K562 (cell line): ENCODE measurements at regions not wholly inside any gene's neighbourhood (a gene's known extent, or its start where the extent isn't known, plus 50 kb on each side); places are given as distances from the start of the nearest gene placed in this dataset.

Experiments
- ATAC-seq: fragments of 200-7000 bp; cut with Tn5 transposase; 3 replicates; pipeline ENCODE4 v1.9.1; 2020; ENCODE audit warnings: moderate library complexity
- BruUV-seq: library from RNA; stranded (reverse); fragments of 400-500 nt; replicated peaks from 2 replicates; lab custom pipeline; 2021; lab: Mats Ljungman, UMichigan
- CTCF ChIA-PET: fragments of 300-600 bp; formaldehyde crosslinking; extraction: SDS; loops from one replicate; lab custom pipeline; 2021; ENCODE audit warnings: low intra/inter-chr PET ratio; lab: Yijun Ruan, JAX
- POLR2A ChIA-PET: fragments of 300-600, 350-650 bp; sonication (Branson Sonifier 250); formaldehyde crosslinking; extraction: SDS; loops from one replicate; lab custom pipeline; 2021; ENCODE audit warnings: antibody characterized with exemption, inconsistent platforms; lab: Yijun Ruan, JAX
- DNase-seq, 4 experiments: peaks; one replicate each; pipeline versions ENCODE4 v3.0.0 to v3.0.0-alpha.2; 2011 to 2018; ENCODE audit warnings: low spot score in 3 of 4, mixed read lengths in 3 of 4; ENCODE audit errors: extremely low read depth in 1 of 4
- FAIRE-seq: peaks from 2 replicates; lab custom pipeline; 2011; peaks lifted over from hg19 to GRCh38; lab: Jason Lieb, UNC
- H2AFZ ChIP-seq: 2 replicates; pipeline ENCODE4 v1.6.0; 2011; ENCODE audit warnings: low read depth, low read length, control low read depth, inconsistent platforms
- H3K27ac ChIP-seq: fragments of 200-600 bp; 3 replicates; pipeline ENCODE4 v1.8.0; 2011; ENCODE audit warnings: low read depth, mild to moderate bottlenecking, control low read depth, inconsistent platforms, low read length, moderate library complexity, mixed read lengths; ENCODE audit errors: extremely low read depth
- H3K27me3 ChIP-seq, 2 experiments: fragments of 300-600 bp in 1 of 2; 2 replicates in 1 of 2; 3 replicates in 1 of 2; pipeline versions ENCODE4 v1.6.0 to v1.8.0; 2011; ENCODE audit warnings: inconsistent platforms in 2 of 2, low read length in 2 of 2, mild to moderate bottlenecking in 1 of 2, mixed read lengths in 1 of 2, moderate library complexity in 1 of 2; ENCODE audit not compliant: control insufficient read depth in 2 of 2, insufficient read depth in 2 of 2
- H3K36me3 ChIP-seq: fragments of 300-600 bp; 3 replicates; pipeline ENCODE4 v1.8.0; 2011; ENCODE audit warnings: mild to moderate bottlenecking, low read length, inconsistent platforms; ENCODE audit not compliant: control insufficient read depth, insufficient read depth
- H3K4me1 ChIP-seq, 2 experiments: fragments of 200-600 bp in 1 of 2; replicated peaks in 1 of 2; 2 replicates in 1 of 2; 3 replicates in 1 of 2; pipeline versions ENCODE4 v1.5.1 to v1.8.0; 2011; ENCODE audit warnings: inconsistent platforms in 2 of 2, low read length in 2 of 2, mild to moderate bottlenecking in 1 of 2, mixed read lengths in 1 of 2, moderate library complexity in 1 of 2; ENCODE audit not compliant: control insufficient read depth in 2 of 2, insufficient read depth in 2 of 2
- H3K4me2 ChIP-seq: 2 replicates; pipeline ENCODE4 v1.6.1; 2011; ENCODE audit warnings: low read length, control low read depth, inconsistent platforms, mixed read lengths; ENCODE audit not compliant: insufficient read depth
- H3K4me3 ChIP-seq: fragments of 200-600 bp; sonication (generic), shearing (Covaris generic); 2 replicates; pipeline ENCODE4 v1.5.1; 2016; ENCODE audit warnings: control low read depth, inconsistent platforms
- H3K79me2 ChIP-seq: fragments of 200-600 bp; 3 replicates; pipeline ENCODE4 v1.8.0; 2011; ENCODE audit warnings: low read length, inconsistent platforms; ENCODE audit not compliant: control insufficient read depth, insufficient read depth
- H3K9ac ChIP-seq, 2 experiments: 2 replicates each; pipeline versions ENCODE4 v1.6.0 to v1.6.1; 2011; ENCODE audit warnings: low read depth in 2 of 2, low read length in 2 of 2, control low read depth in 1 of 2, inconsistent platforms in 1 of 2, mild to moderate bottlenecking in 1 of 2, mixed read lengths in 1 of 2; ENCODE audit not compliant: insufficient read depth in 1 of 2
- H3K9me1 ChIP-seq: one replicate; pipeline ENCODE4 v1.6.0; 2011; ENCODE audit warnings: inconsistent platforms, mild to moderate bottlenecking, low read length, moderate library complexity; ENCODE audit not compliant: control insufficient read depth, insufficient read depth
- H3K9me3 ChIP-seq: replicated peaks from 2 replicates; pipeline ENCODE4 v1.5.1; 2011; ENCODE audit warnings: low read depth, low read length, inconsistent platforms; ENCODE audit not compliant: control insufficient read depth, insufficient read depth
- H4K20me1 ChIP-seq: replicated peaks from 2 replicates; pipeline ENCODE4 v1.6.1; 2011; ENCODE audit warnings: low read length, inconsistent platforms, mixed read lengths; ENCODE audit not compliant: control insufficient read depth, insufficient read depth
- MCM3 ChIP-seq: fragments of 450-650 bp; IDR thresholded peaks from 2 replicates; pipeline ENCODE4 v1.6.1; 2016
- ZNF561 ChIP-seq: fragments of 450-650 bp; formaldehyde crosslinking; conservative IDR thresholded peaks from 2 replicates; pipeline ENCODE4 v1.4.0; 2020; ENCODE audit warnings: mild to moderate bottlenecking, moderate library complexity
- WGBS: fragments of 100-300 bp; shearing (Covaris generic); methylation state at CpG from one replicate; pipeline ENCODE4 v1.1.6; 2016; ENCODE audit warnings: low coverage, mixed read lengths; ENCODE audit not compliant: insufficient coverage; ENCODE audit errors: missing lambda C conversion rate; 5-methylcytosine and 5-hydroxymethylcytosine counted together
- in situ Hi-C: fragments of 300-500 bp; cut with MboI; formaldehyde crosslinking; loops from 4 replicates; pipeline ENCODE4 v1.15.0; 2018; ENCODE audit warnings: inconsistent platforms, mixed read lengths
- intact Hi-C: fragments of 100-400 bp; cut with micrococcal nuclease; formaldehyde crosslinking; loops from 2 replicates; pipeline ENCODE4 v1.14.2; 2022
- TF ChIP-seq, protein P1 (sequence below): sonication (generic); formaldehyde crosslinking; IDR thresholded peaks from 2 replicates; pipeline ENCODE4 v1.8.1; 2023; ENCODE audit warnings: mild to moderate bottlenecking, missing genetic modification reagents
- TF ChIP-seq, protein P2 (sequence below): fragments of 200-800 bp; sonication (Bioruptor generic); IDR thresholded peaks from 2 replicates; pipeline ENCODE4 v1.6.1; 2016; ENCODE audit warnings: missing genetic modification characterization, missing compliant biosample characterization

DNA sequence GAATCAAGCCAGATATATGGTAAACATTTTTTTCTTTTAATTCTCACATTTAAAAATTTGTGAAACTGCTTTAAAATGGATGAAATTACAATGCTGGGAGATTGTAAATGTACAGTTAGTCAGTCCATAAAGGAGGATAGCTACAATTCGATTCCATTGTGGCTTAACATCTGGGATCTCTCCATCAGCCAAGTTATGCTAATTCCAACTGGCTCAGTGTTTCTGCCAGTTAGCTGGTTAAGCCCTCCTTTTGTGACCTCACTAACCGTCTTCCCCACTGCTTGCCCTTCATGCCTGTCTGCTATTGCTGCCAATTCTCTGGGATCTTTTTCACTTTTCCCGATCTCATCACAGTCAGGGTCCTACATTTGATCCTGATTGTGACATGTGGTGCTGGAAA, 1347.6 kb downstream of the CDH11 start:
- H4K20me1 ChIP-seq: no peaks in the 10 kb centered on the region
- DNase-seq (no peak), ATAC-seq (no peak), FAIRE-seq (no peak)
- no peak overlapping the region for H3K4me3 ChIP-seq
- H2AFZ ChIP-seq: no peak overlapping the region
- H3K79me2 ChIP-seq: no peaks in the 10 kb centered on the region
- no peaks in the 10 kb centered on the region for H3K36me3 ChIP-seq
- H3K4me1 ChIP-seq: no peaks in the 10 kb centered on the region
- ChIA-PET POLR2A (no interaction called here), CTCF (no interaction called here)
- in situ Hi-C loops (no loop called here), intact Hi-C loops (no loop called here)
- H3K9me3 ChIP-seq: no peaks in the 10 kb centered on the region
- H3K9ac ChIP-seq: no peak overlapping the region
- no peak overlapping the region for H3K27ac ChIP-seq
- H3K9me1 ChIP-seq: no peaks in the 10 kb centered on the region
- TF ChIP-seq MCM3 (no peak), ZNF561 (no peak)
- TF ChIP-seq, protein P1, sequence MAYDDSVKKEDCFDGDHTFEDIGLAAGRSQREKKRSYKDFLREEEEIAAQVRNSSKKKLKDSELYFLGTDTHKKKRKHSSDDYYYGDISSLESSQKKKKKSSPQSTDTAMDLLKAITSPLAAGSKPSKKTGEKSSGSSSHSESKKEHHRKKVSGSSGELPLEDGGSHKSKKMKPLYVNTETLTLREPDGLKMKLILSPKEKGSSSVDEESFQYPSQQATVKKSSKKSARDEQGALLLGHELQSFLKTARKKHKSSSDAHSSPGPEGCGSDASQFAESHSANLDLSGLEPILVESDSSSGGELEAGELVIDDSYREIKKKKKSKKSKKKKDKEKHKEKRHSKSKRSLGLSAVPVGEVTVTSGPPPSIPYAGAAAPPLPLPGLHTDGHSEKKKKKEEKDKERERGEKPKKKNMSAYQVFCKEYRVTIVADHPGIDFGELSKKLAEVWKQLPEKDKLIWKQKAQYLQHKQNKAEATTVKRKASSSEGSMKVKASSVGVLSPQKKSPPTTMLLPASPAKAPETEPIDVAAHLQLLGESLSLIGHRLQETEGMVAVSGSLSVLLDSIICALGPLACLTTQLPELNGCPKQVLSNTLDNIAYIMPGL (CRISPR knock-in tag): no peak
- TF ChIP-seq, protein P2, sequence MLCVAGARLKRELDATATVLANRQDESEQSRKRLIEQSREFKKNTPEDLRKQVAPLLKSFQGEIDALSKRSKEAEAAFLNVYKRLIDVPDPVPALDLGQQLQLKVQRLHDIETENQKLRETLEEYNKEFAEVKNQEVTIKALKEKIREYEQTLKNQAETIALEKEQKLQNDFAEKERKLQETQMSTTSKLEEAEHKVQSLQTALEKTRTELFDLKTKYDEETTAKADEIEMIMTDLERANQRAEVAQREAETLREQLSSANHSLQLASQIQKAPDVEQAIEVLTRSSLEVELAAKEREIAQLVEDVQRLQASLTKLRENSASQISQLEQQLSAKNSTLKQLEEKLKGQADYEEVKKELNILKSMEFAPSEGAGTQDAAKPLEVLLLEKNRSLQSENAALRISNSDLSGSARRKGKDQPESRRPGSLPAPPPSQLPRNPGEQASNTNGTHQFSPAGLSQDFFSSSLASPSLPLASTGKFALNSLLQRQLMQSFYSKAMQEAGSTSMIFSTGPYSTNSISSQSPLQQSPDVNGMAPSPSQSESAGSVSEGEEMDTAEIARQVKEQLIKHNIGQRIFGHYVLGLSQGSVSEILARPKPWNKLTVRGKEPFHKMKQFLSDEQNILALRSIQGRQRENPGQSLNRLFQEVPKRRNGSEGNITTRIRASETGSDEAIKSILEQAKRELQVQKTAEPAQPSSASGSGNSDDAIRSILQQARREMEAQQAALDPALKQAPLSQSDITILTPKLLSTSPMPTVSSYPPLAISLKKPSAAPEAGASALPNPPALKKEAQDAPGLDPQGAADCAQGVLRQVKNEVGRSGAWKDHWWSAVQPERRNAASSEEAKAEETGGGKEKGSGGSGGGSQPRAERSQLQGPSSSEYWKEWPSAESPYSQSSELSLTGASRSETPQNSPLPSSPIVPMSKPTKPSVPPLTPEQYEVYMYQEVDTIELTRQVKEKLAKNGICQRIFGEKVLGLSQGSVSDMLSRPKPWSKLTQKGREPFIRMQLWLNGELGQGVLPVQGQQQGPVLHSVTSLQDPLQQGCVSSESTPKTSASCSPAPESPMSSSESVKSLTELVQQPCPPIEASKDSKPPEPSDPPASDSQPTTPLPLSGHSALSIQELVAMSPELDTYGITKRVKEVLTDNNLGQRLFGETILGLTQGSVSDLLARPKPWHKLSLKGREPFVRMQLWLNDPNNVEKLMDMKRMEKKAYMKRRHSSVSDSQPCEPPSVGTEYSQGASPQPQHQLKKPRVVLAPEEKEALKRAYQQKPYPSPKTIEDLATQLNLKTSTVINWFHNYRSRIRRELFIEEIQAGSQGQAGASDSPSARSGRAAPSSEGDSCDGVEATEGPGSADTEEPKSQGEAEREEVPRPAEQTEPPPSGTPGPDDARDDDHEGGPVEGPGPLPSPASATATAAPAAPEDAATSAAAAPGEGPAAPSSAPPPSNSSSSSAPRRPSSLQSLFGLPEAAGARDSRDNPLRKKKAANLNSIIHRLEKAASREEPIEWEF (CRISPR knock-in tag): no peak
- no peaks in the 10 kb centered on the region for H3K27me3 ChIP-seq
- no peak overlapping the region for H3K4me2 ChIP-seq
- 13% methylated on average over 3 of the region's 3 CpGs for WGBS
- BruUV-seq: no TSS peak
